ELR (cell line): ENCODE measurements at regions not wholly inside any gene's neighbourhood (a gene's known extent, or its start where the extent isn't known, plus 50 kb on each side); places are given as distances from the start of the nearest gene placed in this dataset.

Experiments
- DNase-seq: peaks from one replicate; pipeline ENCODE4 v3.0.0-alpha.2; 2015; ENCODE audit warnings: low read depth

- DNase-seq, result peak; percentile 46
These were observed 376.0 kb downstream of the C12orf75 start for GRCh38 chr12:105706321-105706972.

DNA sequence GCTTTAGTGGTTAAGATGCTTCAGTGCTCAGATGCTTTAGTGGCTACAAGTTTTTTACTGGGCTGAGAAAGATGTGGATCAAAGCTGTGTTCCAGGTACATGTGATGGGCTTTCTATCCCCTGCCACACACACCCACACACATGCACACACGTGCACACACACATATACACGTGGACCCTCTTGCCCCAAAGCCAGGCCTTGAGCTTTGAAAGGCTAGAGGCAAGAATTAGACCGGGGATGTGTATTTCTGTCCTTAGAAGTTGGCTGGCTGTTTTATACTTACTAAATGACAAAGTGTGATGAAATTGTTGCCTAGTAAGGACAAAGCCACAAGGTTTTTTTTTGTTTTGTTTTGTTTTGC lies 376.5 kb downstream of the C12orf75 start:
- DNase-seq, result no peak

GRCh38 chr12:105713606-105714305 lies 383.3 kb downstream of the C12orf75 start:
- no peak for DNase-seq

- no peak for DNase-seq
These were observed 386.1 kb downstream of the C12orf75 start for GRCh38 chr12:105716621-105717020.

GRCh38 chr12:105721051-105721825 lies 390.7 kb downstream of the C12orf75 start:
- DNase-seq, result no peak

- DNase-seq, result no peak
These were observed 391.4 kb downstream of the C12orf75 start for GRCh38 chr12:105721891-105722290.

- no peak for DNase-seq
These were observed 392.6 kb downstream of the C12orf75 start for GRCh38 chr12:105723066-105723465.

- no peak for DNase-seq
These were observed 393.0 kb downstream of the C12orf75 start for GRCh38 chr12:105723494-105723893.

GRCh38 chr12:105724641-105725040 lies 394.1 kb downstream of the C12orf75 start:
- no peak for DNase-seq

- no peak for DNase-seq
These were observed 394.6 kb downstream of the C12orf75 start for GRCh38 chr12:105725054-105725453.

DNA sequence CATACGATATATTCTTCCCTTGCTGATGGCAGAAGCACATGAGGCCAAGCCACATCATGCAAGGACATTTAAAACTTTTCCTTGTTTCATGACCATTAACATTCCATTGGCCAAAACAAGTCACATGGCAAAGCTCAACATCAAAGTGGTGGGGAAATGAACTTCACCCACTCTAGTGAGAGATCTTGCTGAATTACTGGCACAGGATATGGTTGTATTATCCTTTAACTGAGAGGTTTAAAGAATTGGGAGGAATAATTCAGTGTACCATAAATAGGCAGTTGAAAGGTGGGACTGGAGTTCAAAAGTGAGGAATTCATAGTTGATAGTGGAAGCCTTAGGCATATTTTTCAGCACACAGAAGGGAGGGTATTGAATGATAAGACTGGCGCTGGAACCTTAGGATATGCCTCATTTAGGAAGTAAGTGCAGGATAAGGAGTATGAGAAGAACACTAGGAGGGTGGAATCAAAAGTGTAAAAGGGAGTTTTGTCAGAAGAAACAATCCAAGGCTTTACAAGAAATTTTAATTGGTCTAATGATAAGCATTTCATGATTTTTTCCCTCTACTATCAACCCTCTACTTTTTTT lies 398.8 kb downstream of the C12orf75 start:
- no peak for DNase-seq

DNA sequence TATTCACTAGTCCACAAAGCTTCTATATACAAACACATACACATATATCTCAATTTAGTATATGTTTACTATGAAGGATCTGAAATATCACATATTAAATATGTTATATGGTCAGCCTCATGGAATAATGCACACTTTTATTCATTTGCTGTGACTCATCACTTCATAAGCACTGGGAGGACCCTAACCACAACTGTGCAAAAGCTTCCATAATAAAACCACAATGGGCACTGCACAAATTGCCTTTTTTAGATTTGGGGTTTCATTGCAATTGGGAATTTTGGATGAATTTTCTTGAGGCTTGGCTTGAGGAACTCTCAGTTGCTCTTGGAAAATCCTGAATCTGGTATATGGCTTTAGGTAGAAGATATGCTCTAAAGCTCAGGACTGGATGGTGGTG lies 399.4 kb downstream of the C12orf75 start:
- no peak for DNase-seq

DNA sequence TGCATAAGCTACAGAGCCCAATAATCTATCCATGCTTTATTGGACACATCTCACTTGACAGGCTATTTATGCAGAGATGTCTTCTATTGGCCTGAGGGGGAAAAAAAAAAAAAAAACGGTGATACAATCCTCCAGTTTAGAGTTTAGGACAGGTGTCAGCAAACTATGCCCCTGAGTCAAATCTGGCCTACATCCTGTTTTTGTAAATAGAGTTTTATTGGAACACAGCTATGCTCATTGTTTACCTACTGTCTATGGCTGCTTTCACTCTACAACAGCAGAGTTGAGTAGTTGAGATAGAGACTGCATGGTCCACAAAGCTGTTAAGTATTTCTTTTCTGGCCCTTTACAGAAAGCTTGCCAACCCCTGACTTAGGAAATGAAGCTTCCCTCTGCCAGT lies 403.1 kb downstream of the C12orf75 start:
- DNase-seq, result no peak

GRCh38 chr12:105736498-105736897 lies 402.3 kb downstream of the NUAK1 start:
- DNase-seq, result no peak

DNA sequence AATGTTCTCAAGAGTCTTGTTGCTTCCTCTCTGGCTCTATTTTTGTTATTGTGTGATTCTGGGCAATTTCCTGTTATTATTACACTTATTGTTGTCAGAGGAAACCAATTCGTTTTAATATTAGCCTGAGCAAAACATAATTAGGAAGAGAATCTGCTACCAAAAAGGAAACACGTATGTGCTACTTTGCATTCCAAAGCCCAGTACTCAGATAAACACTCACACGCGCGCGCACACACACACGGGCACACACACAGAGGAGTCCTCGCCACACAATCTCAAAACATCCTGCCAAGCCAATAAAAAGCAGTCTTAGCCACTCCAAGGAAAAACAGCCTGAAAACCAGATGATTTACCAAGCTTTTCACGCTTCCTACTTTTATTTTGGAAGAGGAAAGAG lies 400.7 kb downstream of the NUAK1 start:
- DNase-seq, result peak; percentile 27

- DNase-seq, result no peak
These were observed 398.4 kb downstream of the NUAK1 start for GRCh38 chr12:105740369-105740768.

DNA sequence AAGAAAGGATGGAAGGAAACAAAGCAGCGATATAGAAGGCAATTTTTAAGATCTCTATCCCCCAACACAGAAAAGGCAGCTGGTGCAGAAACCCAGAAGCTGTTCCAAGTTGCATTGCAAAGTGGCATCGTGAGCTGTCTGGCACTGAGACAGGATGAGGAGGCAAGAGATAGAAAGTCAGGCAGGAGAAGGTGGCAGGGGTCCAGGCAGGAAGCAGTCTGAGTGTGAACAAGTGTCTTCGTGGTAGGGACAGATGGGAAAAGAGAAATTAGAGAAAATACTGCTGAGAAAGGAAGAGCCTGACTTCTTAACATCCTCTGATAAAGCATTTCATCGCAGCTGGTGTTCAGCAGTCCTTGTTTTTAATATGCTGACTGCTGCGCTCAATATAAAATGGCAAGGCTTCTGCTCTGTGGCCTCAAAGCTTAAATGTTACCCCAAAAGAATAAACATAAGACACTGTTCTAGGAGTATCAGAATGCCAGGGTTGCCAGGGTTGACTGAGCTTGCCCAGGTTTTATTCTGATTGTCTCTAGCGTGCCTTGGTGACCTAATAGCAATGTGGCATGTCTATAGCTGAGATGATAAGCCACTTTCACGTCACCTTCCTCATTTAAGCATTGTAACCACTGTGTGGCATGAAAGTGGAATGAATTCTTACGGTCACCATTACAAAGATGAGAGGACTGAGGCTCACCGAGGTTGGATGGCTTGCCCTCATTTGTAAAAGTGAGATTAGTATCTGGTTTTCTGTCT lies 397.6 kb downstream of the NUAK1 start:
- DNase-seq, result no peak

DNA sequence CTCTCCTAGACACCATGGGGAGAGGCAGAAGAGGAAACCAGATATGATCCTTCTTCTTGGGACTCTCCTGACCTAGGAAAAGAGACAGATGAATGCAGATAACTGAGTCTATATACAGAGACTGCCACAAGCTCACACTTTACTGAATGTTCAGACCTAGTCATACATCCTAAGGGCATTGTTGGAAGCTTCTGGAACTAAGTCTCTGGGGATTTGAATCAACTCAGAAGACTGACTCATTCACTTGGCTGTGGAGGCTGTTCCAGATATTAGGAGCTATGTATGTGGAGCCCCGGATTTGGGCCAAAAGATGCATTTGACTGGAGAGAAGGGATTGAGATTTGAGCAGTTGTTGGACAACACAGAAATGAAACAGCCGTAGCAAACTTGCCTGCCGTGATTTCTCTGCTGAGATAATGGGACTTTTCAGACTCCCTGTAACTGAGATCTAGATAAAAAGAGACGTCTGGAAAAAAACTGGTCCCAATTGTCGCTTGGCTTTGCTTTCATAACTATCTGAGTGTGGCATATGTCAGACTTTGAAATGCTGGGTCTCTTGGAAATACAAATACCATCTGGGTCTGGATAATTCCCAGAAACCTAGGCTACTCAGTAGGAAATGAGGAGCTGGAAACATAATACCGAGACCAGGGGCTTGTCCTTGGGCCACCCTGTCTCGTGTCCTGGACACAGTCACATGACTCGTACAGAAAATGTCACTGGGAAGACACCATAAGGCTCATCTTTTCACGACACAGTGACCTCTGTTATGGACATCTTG lies 396.8 kb downstream of the NUAK1 start:
- peak; percentile 67 for DNase-seq

DNA sequence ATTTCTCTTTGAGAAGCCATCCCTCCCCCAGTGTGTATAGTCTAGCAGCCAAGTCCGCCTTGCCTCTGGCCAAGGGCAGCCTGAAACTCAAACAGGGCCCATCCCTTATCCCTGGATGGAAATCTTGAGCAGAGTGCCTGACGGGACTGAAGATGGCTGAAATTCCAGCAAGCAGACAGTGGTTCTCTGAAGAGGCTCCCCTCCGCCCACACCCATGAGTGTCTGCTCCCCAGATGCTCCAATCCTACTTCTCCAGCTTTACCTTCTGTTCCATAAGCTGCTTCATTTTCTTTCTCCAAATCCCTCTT lies 396.2 kb downstream of the NUAK1 start:
- DNase-seq, result no peak

DNA sequence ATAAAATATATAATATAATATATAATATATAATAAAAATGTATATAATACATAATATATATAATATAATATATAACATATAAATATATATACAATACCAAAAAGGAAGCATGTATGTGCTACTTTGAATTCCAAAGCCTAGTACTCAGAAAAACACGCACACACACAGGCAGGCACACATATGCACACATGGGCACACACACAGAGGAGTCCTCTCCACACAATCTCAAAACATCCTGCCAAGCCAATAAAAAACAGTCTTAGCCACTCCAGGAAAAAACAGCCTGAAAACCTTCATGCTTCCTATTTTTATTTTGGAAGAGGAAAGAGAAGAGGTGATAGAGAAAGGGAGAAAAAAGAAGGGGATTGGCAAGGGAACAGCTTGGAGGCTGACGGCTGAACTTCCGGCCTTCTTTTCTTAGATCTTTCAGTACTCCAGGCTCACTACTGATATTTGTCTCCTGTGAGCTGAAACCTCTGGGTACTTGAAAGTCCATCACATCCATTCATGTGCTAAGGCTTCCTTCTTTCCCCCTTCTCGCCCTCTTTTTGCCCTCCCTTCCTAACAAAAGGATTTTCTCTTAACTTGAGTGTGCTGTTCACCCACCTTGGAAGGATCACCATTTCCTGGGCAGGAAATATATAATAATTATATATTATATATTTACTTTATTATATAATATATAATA lies 394.2 kb downstream of the NUAK1 start:
- no peak for DNase-seq

DNA sequence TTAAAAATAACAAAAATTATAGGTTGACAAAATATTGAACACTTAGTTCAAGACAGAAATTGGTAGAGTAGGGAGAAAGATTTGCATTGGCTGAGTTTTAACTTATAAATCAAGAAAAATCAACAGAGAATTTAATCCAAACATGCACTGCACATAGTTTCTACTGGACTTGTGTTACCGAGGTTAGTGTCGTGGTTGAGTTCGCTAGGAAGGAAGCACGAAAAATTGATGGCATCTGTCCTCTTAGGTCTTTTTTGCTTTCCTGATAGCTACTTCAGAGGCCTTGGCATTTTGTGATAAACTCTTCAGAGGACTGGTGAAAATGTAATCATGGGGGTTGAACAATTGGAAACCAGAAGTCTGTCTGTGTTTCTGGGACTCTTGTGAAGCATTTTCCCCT lies 392.9 kb downstream of the NUAK1 start:
- no peak for DNase-seq
